ENCODE measurements at regions not wholly inside any gene's neighbourhood (a gene's known extent, or its start where the extent isn't known, plus 50 kb on each side); places are given as distances from the start of the nearest gene placed in this dataset.

- DNase-seq = no peak
Measured at GRCh38 chr5:26828294-26828693, 210.1 kb downstream of the CDH9 start.

GRCh38 chr5:26813235-26813634, 225.2 kb downstream of the CDH9 start:
- no peak for DNase-seq
- ATAC-seq = no peak
- intact Hi-C loops (cut with micrococcal nuclease) = no loop called here

More at GRCh38 chr5:26828294-26828693, 210.1 kb downstream of the CDH9 start:
- ATAC-seq = no peak
- intact Hi-C loops (cut with micrococcal nuclease) = no loop called here

- DNase-seq (no peak), ATAC-seq (no peak)
- intact Hi-C loops (cut with micrococcal nuclease) = no loop called here
Measured at GRCh38 chr5:26812714-26813113, 225.7 kb downstream of the CDH9 start.

- no peak for ATAC-seq
- intact Hi-C loops (cut with micrococcal nuclease) = no loop called here
- DNase-seq = no peak
Measured at GRCh38 chr5:26807231-26808199, 230.9 kb downstream of the CDH9 start.

DNA sequence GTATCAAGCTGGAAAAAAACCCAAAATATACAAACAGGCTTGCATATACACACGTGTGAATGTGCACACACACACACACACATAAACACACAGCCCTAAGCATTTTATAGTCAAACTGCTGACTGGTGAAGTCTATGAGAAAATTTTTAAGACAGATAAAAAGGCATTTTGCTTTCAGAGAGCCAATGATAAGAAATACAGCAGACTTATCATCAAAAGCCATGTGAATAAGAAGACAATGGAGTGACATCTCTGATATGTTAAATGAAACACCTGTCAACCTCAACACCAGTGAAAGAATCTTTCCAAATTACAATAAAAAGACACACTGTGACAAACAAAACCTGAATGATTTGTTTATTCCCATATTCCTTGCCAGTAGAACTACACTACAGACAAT, 233.3 kb downstream of the CDH9 start:
- no peak for ATAC-seq
- intact Hi-C loops (cut with micrococcal nuclease) = no loop called here
- no peak for DNase-seq

GRCh38 chr5:26802944-26803343, 235.4 kb downstream of the CDH9 start:
- ATAC-seq (no peak), DNase-seq (no peak)
- intact Hi-C loops (cut with micrococcal nuclease) = no loop called here

DNA sequence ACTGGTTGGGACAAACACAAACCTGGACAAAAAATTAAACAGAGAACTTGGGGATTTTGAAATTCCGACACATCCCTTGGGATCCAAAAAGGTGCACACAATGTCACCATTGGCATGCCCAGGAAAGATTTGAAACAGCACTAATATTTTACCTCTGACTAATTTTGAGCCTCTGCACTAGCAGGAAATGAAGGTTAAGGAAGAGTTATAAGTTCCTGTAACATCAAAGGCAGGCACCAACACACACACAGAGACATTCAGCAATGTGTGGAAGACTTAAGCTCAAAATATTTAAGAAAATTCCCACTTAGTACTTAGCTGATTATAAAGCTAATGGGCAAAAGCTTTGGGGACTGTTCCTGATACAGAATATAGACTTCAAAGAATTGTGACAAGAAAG, 247.0 kb downstream of the CDH9 start:
- ATAC-seq = no peak
- intact Hi-C loops (cut with micrococcal nuclease) = no loop called here
- no peak for DNase-seq

DNA sequence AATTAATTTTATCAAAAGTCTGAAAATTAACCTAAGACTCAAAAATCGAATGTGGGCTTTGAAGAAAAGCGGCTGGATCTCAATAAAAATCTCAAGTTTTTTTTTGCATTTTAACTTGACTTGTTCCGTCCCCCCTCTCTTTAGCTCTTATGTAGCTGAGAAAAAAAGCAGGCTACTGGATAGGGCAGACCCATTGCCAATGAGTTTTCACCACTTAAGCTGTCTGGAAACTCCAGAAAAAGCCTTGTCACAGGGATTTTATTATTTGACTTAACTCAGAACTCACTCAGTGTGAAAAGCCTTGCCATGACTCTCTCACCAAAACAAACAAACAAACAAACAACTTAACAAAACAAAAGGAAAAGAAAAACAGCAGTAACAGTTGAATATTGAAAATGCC, 247.4 kb downstream of the CDH9 start:
- ATAC-seq = no peak
- no peak for DNase-seq
- intact Hi-C loops (cut with micrococcal nuclease) = no loop called here

DNA sequence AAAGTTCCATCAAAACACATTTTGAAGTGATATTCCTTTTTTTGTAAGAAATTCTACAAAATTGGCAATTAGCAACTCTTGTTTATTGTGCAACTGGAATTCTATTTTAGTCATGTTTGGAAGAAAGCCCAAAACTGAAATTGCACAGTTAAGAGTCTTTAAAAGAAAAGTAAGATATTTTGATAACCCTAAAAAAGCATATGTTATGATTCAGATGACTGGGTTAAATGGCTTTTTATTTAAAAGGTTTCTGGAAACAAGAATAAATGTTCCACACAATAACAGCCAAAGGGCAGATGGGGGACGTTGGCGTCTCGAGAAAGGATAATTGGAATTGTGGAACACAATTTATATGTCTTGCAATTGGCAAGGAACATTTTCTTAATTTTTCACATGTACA, 275.2 kb downstream of the CDH9 start:
- intact Hi-C loops (cut with micrococcal nuclease) = no loop called here
- DNase-seq (no peak), ATAC-seq (no peak)

- ATAC-seq (no peak), DNase-seq (no peak)
- intact Hi-C loops (cut with micrococcal nuclease) = no loop called here
Measured at GRCh38 chr5:26761446-26761845, 276.9 kb downstream of the CDH9 start.

GRCh38 chr5:26761045-26761444, 277.3 kb downstream of the CDH9 start:
- no peak for DNase-seq
- intact Hi-C loops (cut with micrococcal nuclease) = no loop called here
- ATAC-seq = no peak

- intact Hi-C loops (cut with micrococcal nuclease) = no loop called here
- ATAC-seq (no peak), DNase-seq (no peak)
Measured at GRCh38 chr5:26757941-26758340, 280.4 kb downstream of the CDH9 start.

- intact Hi-C loops (cut with micrococcal nuclease) = no loop called here
- ATAC-seq (no peak), DNase-seq (no peak)
Measured at GRCh38 chr5:26749829-26750228, 288.6 kb downstream of the CDH9 start.

GRCh38 chr5:26740182-26740581, 298.2 kb downstream of the CDH9 start:
- DNase-seq (no peak), ATAC-seq (no peak)
- intact Hi-C loops (cut with micrococcal nuclease) = no loop called here

- ATAC-seq (no peak), DNase-seq (no peak)
- intact Hi-C loops (cut with micrococcal nuclease) = no loop called here
Measured at GRCh38 chr5:26737348-26738265, 300.8 kb downstream of the CDH9 start.

DNA sequence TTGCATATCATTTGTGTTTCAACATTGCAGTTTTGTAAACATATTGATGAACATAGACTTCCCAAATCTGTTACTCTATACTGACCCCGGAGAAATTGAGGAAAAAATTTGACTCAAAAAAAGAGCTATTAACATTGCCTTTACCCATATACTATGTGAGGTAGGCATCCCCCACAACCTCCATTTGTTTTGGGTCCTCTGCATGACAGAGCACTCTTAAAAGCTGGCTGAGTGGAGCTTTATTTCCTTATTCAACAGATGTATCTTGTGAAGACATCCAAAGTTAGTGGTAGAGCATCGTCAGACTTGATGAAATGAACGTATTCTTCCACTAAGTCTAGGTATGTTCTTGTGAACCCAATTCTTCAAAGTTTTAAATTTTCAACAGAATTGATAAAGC, 310.5 kb downstream of the CDH9 start:
- DNase-seq = no peak
- ATAC-seq = no peak
- intact Hi-C loops (cut with micrococcal nuclease) = no loop called here

- intact Hi-C loops (cut with micrococcal nuclease) = no loop called here
- DNase-seq = no peak
- no peak for ATAC-seq
Measured at GRCh38 chr5:26719803-26720202, 318.6 kb downstream of the CDH9 start.

- DNase-seq (no peak), ATAC-seq (no peak)
- intact Hi-C loops (cut with micrococcal nuclease) = no loop called here
Measured at GRCh38 chr5:26700759-26701384, 337.5 kb downstream of the CDH9 start.

- intact Hi-C loops (cut with micrococcal nuclease) = no loop called here
- DNase-seq = no peak
- no peak for ATAC-seq
Measured at GRCh38 chr5:26692952-26693351, 345.4 kb downstream of the CDH9 start.

DNA sequence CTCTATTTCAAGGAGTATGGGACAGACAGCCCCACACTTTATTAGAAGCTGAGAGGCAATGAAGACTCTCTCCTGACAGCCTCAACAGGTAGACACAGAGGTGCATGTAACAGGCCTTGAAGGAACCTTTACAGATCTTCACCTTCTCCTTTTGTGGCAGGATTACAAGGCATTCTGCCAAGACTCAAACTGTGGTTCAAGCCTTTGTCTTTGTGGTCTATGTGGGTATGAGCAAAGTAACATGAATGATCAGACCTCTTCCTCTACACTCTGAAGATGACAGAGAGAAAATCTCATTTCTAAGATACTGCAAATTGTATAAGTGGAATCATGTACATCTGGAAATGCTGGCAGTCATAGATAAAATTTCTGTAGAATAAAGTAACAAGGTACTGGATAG, 346.9 kb downstream of the CDH9 start:
- DNase-seq = no peak
- intact Hi-C loops (cut with micrococcal nuclease) = no loop called here

More for the DNA sequence above, 346.9 kb downstream of the CDH9 start:
- ATAC-seq = no peak
